HG02610 (cell line): ENCODE measurements at regions not wholly inside any gene's neighbourhood (a gene's known extent, or its start where the extent isn't known, plus 50 kb on each side); places are given as distances from the start of the nearest gene placed in this dataset.
"Not testable (repeated sequence)": the region's sequence is repeated elsewhere in the genome, so short reads cannot be mapped to it uniquely, and the experiment has no call there.

Experiments used
- ATAC-seq: cut with Tn5 transposase; IDR thresholded peaks from one replicate; pipeline ENCODE4 v1.9.1; 2021; ENCODE audit warnings: mild to moderate bottlenecking, moderate library complexity; ENCODE audit not compliant: unreplicated experiment

DNA sequence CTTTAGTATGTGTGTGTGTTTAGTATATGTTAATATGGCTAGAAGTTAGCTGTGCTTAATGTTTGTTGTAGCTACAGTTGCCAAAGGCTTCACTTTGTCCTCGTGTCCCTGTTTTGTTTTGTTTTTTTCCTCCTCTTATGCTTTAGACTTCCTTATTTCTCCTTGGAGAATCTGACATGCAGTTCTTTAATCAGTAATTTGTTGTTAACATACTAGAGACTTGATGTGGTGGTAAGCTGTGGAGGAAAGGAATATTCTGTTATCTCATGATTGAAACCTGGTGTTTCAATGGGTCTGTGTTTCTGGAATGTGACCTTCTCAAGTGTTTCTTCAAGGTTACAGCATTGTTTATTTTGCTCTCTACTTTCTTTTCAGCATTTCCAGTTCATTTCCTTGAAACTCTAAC, 515.6 kb upstream of the ST8SIA4 start:
- no peak for ATAC-seq

DNA sequence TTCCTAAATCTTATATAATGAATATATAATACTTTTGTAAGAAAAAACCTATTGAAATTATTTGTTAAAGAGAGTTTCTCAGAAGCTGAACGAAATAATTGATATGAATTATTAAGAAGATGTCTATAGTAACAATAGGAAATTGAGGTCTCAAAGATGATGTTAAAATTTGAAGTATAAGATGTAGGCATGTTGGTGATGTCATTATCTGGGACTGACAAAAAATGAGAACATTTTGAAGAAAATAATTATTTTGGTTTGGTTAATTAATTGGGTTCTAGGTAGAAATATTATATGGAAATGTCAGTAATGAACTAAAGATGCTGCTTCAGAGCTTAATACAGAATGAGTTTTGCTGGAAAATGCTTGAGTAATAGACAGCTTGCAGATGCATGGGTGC, 501.4 kb upstream of the ST8SIA4 start:
- ATAC-seq = no peak

DNA sequence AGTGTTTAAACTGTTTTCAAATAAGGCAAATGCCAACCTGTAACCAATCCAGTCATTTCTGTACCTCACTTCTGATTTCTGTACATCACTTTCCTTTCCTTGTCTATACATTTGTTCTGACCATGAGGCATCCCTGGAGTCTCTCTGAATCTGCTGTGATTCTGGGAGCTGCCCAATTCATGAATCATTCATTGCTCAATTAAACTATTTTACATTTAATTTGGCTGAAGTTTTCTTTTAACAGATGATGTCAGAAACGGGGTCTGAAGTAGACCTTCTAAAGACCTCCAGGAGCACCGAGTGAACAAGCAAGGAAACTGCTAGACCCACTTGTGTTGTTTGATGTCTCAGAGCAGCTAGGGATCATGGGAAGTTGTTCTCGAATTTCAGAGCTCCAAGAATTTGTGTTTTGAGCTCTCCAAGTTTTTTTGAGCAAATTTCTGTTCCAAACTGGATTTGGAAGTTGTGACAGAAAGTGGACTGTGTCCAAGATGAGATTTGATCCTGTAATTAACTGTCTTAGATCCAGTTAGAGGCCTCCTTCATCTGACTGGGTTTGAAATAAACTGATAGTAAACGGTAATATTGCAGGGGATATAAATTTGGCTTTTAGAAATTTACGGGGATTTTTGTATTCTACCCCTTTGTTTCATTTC, 490.8 kb upstream of the ST8SIA4 start:
- ATAC-seq = no peak

GRCh38 chr5:101390151-101390908, 487.2 kb upstream of the ST8SIA4 start:
- ATAC-seq = no peak

DNA sequence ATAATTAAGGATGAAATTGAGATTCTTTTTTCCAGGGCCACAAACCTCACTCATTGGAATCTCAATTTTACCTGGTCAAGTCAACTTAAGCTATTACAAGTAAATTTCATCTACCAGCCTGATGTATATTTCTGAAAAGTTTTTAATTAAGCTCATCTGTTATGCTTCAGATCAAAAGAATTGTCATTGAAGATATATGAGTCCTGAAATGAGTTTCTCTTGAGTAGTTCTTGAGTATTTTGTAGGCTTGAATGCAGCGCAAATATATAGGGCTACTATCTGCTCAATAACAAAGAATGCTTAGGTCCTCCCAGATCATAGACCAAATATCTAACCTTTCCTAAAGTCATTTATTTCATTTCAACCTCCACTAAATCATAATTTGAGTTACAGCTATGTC, 482.2 kb upstream of the ST8SIA4 start:
- no peak for ATAC-seq

DNA sequence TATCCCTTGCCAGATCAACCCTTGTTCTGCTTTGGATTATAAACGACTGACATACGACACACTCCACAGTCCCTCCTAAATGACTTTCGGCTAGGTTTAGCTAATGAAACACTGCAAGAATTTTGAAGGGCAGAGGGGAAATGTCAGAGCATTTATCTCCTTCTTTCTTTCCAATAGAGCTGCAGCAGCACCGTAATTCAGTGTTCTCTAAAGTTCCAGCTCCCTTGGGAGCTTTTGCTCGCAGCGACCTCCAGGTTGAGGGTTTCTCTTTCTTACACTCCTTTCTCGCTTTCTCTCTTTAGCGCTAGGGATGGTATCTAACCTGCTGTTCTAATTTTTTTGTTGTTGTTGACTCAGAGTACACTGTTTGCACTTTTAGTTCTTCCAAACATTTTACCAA, 467.1 kb upstream of the ST8SIA4 start:
- ATAC-seq = no peak

DNA sequence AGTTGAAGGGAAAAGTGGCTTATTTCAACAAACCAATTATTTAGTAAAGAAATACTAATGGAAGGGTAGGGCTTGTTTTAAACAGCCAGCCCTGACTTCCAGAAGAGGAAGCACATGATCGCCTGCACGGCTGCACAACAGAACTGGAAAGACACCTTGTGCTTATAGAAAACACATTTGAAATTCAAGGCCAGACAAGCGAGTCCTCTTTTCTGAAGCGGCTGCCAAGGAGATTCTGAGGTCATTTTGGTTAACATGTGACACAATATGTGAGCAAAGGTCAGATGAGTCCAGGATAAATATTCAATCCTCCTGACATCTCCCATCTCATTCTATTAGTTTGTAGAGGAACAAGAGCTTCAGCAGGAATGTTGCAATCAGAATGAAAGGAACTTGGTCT, 461.4 kb upstream of the ST8SIA4 start:
- no peak for ATAC-seq

DNA sequence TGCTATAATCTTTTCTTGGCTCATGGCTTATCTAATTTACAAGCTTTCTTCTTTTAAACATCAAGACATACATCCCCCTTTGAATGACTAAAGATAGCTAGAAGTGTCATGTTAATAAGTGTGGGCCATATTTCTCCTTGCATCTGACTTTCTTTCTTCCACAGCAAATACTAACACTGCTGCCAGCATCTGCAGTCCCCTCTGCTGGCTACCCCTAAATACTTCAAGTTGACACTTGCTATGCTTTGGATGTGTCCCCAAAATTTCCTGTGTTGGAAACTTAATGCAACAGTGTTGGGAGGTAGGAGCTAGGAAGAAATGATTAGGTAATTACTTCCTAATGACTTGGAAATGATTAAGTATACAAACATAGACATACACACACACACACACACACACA, 459.0 kb upstream of the ST8SIA4 start:
- no peak for ATAC-seq

- no peak for ATAC-seq
Measured at GRCh38 chr5:101346906-101347305, 443.8 kb upstream of the ST8SIA4 start.

- no peak for ATAC-seq
Measured at GRCh38 chr5:101346447-101346846, 443.4 kb upstream of the ST8SIA4 start.

DNA sequence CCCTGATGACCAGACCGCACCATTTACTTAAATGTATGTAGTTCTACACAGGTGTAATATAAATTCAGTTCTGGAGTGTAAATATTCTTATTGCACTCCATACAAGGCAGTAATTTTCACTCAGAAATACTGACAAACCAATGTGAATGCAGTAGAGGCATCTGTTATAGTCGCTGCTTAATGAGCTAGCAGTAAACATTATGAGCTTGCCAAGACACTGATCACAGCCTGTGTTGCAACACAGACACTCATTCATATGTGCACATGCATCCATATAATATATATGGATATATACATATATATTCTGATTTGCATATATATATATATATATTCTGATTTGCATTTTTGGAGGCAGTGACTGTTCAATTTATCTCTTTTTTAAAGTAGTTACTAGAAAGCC, 435.1 kb upstream of the ST8SIA4 start:
- no peak for ATAC-seq

- ATAC-seq = no peak
Measured at GRCh38 chr5:101327816-101328215, 424.7 kb upstream of the ST8SIA4 start.

- no peak for ATAC-seq
Measured at GRCh38 chr5:101326766-101327165, 423.7 kb upstream of the ST8SIA4 start.

GRCh38 chr5:101316401-101316800, 413.3 kb upstream of the ST8SIA4 start:
- ATAC-seq = not testable (repeated sequence)

DNA sequence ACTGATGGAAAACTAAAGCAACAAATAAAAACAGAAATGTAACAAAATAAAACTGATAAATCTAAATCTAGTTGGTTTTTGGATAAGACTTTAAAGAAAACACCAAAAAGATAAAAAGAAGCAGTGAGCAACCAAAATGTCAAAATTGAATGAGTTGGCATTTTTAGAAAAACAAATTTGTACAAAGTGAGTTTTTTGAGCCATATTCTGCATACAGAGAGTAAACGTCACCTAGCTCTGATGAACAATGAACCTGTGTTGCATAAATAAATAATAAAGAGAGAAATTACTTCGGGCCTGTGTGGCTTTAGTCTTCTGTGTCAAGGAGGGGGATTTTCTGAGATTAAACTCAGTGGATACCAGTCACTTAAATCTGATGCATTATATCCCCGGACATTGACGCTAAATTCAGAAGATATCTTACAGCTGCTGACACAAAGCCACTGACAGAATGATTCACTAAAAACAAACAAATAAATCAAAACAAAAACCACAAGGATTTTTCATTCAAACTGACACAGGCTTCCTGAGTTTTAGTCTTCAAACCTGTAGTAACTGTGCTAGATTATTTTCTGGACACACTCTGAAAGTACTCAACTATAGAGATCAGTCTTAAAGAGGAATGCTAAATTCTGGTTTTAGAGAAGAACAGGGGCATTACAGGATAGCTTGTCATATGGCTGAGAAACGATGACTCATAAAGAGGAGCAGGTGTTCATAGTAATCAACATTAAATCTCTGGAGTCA, 403.5 kb upstream of the ST8SIA4 start:
- no peak for ATAC-seq

DNA sequence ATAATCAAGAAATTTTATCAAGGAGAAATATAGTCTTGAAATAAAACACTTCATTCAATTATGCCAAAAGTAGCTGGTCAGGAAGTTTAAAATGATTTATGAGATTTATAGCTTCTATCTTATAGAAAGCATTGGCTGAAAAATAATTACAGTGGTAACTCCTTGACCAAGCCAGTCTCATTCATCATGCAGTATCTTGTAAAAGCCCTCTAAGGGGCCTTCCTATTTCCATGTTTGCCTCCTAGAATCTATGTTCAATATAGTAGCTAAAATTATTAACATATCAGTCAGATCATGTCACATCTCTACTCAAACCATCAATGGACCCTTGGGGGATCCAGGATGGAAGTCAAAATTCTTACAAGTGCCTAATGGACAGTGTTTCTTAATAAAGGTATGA, 393.4 kb upstream of the ST8SIA4 start:
- ATAC-seq = no peak

GRCh38 chr5:101292199-101292598, 389.1 kb upstream of the ST8SIA4 start:
- ATAC-seq = no peak

DNA sequence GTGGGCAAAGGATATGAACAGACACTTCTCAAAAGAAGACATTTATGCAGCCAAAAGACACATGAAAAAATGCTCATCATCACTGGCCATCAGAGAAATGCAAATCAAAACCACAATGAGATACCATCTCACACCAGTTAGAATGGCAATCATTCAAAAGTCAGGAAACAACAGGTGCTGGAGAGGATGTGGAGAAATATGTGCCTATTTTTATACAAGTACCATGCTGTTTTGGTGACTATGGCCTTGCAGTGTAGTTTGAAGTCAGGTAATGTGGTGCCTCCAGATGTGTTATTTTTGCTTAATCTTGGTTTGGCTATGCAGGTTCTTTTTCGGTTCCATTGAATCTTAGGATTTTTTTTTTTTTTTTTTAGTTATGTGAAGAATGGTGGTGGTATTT, 387.7 kb upstream of the ST8SIA4 start:
- ATAC-seq = not testable (repeated sequence)

DNA sequence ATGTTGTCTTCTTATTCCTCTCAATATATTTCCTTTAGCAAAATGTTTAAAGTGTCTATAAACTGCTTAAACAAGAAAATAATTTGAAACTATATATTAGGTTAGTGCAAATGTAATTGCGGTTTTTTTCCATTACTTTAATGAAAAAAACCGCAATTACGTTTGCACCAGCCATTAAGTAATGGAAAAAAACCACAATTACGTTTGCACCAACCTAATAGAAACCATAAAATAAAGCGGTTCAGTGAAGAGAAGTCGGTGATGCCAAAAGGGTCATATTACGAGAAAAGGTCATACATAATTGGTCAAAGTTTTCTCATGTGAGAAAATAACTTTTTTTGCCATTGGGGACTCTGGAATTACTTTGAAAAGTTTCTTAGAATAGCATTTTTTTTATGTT, 385.6 kb upstream of the ST8SIA4 start:
- no peak for ATAC-seq

- no peak for ATAC-seq
Measured at GRCh38 chr5:101284736-101285375, 381.8 kb upstream of the ST8SIA4 start.

- ATAC-seq = not testable (repeated sequence)
Measured at GRCh38 chr5:101283938-101284337, 380.9 kb upstream of the ST8SIA4 start.
